HG03520 (cell line): ENCODE measurements at regions not wholly inside any gene's neighbourhood (a gene's known extent, or its start where the extent isn't known, plus 50 kb on each side); places are given as distances from the start of the nearest gene placed in this dataset.

Experiments used
- ATAC-seq: cut with Tn5 transposase; IDR thresholded peaks from one replicate; pipeline ENCODE4 v1.9.1; 2021; ENCODE audit warnings: mild to moderate bottlenecking, moderate library complexity; ENCODE audit not compliant: unreplicated experiment

GRCh38 chr22:48796310-48797015 lies 1031.2 kb downstream of the BRD1 start:
- ATAC-seq, result no peak

- ATAC-seq, result no peak
Measured at GRCh38 chr22:48795664-48796063, 1032.0 kb downstream of the BRD1 start.

GRCh38 chr22:48794906-48795305 lies 1032.8 kb downstream of the BRD1 start:
- ATAC-seq, result no peak

GRCh38 chr22:48793949-48794348 lies 1033.7 kb downstream of the BRD1 start:
- ATAC-seq, result no peak

- no peak for ATAC-seq
Measured at GRCh38 chr22:48786679-48786996, 1041.0 kb downstream of the BRD1 start.

- ATAC-seq, result no peak
Measured at GRCh38 chr22:48785792-48786678, 1041.6 kb downstream of the BRD1 start.

DNA sequence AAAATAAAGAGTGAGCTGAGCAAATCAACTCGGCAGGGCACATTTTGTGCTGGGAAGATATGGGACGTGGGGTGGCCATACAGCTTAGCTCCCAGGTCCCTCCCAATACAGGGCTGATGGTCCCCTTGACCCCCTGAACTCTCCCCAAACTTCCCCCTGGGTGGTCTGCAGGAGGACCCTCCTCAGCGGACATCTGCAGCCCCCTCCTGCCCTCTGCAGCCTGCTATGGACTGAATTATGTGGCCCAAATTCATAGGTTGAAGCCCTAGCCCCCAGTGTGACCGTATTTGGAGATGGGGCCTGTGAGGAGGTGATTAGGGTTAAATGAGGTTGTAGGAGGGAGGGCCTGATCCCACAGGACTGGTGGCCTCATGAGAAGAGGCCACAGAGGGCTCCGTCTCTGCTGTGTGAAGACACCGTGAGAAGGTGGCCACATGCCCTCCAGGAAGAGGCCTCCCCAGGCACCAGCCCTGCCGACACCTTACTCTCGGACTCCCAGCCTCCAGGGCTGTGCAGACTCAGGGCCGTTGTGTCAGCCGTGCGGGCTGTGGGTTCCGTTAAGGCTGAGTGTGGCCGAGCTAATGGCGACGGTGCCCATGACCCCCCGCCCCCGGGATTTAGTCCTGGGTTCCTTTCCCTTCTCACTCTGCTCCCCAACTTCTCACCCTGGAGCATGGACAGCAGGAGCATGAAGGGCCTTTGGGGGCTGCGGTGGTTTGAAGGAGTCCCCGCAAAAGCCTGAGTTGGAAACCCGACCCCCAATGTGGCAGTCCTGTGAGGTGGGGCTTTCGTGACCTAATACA lies 1042.8 kb downstream of the BRD1 start:
- no peak for ATAC-seq

GRCh38 chr22:48783821-48784266 lies 1043.8 kb downstream of the BRD1 start:
- ATAC-seq, result no peak

DNA sequence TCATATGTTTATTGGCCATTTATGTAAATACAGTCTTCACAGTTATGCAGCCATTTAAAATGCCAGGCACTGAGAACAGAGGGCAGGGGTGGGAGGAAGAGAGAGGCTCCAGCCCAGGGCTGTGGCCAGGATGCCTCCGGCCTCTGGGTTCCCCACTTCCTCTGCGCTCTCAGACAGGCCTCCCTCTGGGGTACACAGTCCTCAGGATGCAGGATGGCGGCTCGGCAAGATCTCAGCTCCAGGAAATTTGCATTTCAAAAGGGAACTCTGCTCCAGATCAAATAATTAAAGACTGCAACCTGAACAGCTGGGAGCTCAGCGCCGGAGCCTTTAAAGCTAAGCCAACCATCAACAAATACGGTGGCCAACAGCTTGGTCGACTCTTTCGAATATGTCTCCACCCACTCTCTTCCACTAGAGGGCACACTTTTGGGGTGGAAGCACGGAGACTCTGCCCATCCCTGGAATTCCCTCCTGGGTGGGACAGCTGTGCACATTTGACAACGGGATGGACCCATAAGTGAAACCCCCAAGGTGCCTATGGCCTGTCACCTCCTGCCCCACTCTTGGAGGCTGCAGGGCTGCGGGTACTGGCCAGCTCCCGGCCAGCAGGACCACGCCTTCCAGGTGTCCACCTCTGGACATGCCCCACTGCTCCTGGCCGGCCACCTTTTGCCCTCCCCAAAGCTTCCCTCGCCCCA lies 1044.7 kb downstream of the BRD1 start:
- ATAC-seq, result no peak

- ATAC-seq, result no peak
Measured at GRCh38 chr22:48782326-48782725, 1045.3 kb downstream of the BRD1 start.

DNA sequence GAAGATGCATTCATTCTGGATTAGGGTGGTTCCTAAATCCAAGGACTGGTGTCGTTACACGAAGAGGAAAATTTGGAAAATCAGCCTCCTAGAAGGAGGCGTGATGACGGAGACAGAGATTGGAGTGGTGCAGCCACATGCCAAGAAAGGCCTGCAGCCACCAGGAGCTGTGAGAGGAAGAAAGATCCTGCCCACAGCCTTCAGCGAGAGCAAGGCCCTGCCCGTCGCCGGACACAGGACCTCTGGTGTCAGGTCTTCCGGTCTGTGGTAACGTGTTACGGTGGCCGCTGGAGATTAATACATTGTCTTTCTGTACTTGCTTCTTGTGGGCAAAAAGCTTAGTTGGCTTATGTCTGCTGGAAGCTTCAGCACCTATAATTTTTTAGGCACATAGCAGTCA lies 1045.8 kb downstream of the BRD1 start:
- ATAC-seq, result no peak

DNA sequence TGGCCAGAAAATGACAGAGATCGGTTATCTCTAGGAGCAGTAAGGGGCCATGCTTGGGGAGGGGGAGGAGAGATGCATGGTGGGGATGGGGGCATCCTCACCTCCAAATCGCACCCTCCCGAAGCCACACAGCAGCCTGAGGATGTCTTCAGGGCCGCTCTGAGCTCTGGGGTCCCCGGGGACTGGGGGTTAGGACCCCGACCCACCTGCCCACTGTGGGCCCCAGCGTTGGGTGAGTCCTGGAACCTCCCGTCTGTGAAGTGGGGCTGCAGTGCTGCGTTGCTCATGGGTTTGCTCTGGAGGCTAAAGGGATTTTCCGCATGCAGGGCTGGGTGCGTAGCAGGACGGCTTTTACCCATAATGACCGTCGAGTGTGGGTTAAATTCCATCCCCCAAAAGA lies 1046.3 kb downstream of the BRD1 start:
- ATAC-seq, result no peak

- no peak for ATAC-seq
Measured at GRCh38 chr22:48780597-48781277, 1046.9 kb downstream of the BRD1 start.

GRCh38 chr22:48779661-48780596 lies 1047.7 kb downstream of the BRD1 start:
- no peak for ATAC-seq

GRCh38 chr22:48779211-48779643 lies 1048.4 kb downstream of the BRD1 start:
- ATAC-seq, result no peak

- no peak for ATAC-seq
Measured at GRCh38 chr22:48778308-48779195, 1049.1 kb downstream of the BRD1 start.

GRCh38 chr22:48772286-48772907 lies 1055.3 kb downstream of the BRD1 start:
- ATAC-seq, result no peak

DNA sequence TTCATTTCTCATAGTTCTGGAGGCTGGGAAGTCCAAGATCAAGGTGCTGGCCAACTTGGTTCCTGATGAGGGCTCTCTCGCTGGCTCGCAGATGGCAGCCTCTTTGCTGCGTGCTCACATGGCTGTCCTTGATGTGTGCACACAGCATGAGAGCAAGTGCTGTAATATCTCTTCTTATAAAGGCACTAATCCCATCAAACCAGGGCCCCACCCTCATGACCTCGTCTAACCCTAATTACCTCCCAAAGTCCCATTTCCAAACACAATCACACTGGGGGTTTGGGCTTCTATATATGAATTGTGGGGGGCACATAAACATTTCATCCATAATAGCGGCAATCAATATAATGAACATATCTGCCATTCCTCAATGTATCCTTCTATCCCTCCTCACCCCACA lies 1062.1 kb downstream of the BRD1 start:
- ATAC-seq, result no peak
